Left lung (tissue), 4 donors: ENCODE measurements at regions not wholly inside any gene's neighbourhood (a gene's known extent, or its start where the extent isn't known, plus 50 kb on each side); places are given as distances from the start of the nearest gene placed in this dataset.
A peak's percentile ranks its signal among the peaks of the same experiment; 100 is the strongest.

Source experiments
- ATAC-seq: fragments of 200-7000 bp; cut with Tn5 transposase; one replicate; pipeline ENCODE4 v1.9.1; 2020; ENCODE audit warnings: moderate library complexity
- DNase-seq, 4 donors: peaks; one replicate each; pipeline ENCODE4 v3.0.0-alpha.2; 2013 to 2020
- H3K27ac ChIP-seq, 2 donors: fragments of 200-600 bp; sonication (generic) in 1 of 2; one replicate each; pipeline versions ENCODE4 v1.5.0 to v1.8.0; 2020 to 2021
- H3K27me3 ChIP-seq, 2 donors: fragments of 200-600 bp; sonication (generic) in 1 of 2; one replicate each; pipeline versions ENCODE4 v1.5.0 to v1.8.0; 2020 to 2021
- H3K36me3 ChIP-seq, 2 donors: fragments of 200-600 bp; sonication (generic) in 1 of 2; one replicate each; pipeline versions ENCODE4 v1.5.0 to v1.8.0; 2020 to 2021
- H3K4me1 ChIP-seq, 2 donors: fragments of 200-600 bp; one replicate each; pipeline ENCODE4 v1.8.0; 2021
- H3K4me3 ChIP-seq, 2 donors: fragments of 200-600 bp; sonication (generic) in 1 of 2; one replicate each; pipeline versions ENCODE4 v1.5.0 to v1.8.0; 2020 to 2021; ENCODE audit warnings: mild to moderate bottlenecking in 1 of 2
- H3K9me3 ChIP-seq, 2 donors: fragments of 200-600 bp; sonication (generic) in 1 of 2; one replicate each; pipeline versions ENCODE4 v1.5.0 to v1.8.0; 2020 to 2021
- intact Hi-C, 2 donors: fragments of 100-400 bp; cut with DNase I; formaldehyde crosslinking; loops; one replicate each; pipeline versions ENCODE4 v1.11.2 to v1.14.2; 2022
- TF ChIP-seq, protein P1 (sequence below), 2 donors: fragments of 200-600 bp; sonication (generic) in 1 of 2; IDR thresholded peaks; one replicate each; pipeline versions ENCODE4 v1.5.0 to v1.8.0; 2021; ENCODE audit warnings: antibody characterized with exemption in 2 of 2
- donor health status: DM: no; HTN: yes; CAD: no.
- donor health status: DM: no; HTN: no; CAD: no.

DNA sequence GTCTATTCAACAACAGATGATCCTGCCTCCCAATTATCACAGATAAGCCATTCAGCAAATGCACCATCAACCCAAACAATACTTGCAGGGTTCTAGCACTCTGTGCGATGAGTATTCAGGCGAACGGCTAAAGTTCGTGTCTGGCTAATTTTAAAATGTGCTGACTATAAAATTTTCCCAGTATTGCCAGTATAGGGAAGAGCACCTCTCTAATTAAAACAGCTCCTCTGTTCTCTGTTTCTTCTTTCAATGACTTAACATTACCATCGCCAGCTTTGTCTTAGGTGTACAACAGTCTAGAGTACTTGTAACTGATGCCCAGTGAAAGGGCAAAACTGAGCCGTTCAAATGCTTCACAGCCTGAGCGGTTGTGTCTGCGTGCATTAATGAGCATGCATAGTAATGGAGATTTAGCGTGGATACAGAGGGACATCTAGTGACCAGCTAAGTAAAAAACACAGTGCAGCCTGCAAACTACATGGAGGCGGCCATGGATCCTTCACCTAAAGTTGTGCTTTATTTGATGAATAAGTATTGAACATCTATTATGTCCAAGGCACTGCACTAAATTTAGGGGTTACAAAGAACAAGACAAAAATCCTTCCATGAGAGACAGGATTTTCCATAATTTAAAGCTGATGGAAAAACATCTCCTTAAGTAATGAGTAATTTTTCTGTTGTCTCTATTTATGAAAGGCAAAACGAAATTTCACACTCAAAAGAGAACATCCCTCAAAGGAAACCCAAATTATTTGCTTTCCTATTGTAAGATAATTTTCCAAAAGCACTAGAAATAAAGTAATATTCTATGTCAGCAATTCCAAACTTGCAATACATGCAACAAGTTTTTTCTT is 120.0 kb downstream of the SETD4 start:
- ATAC-seq, result peak; percentile 100
- Histone ChIP-seq H3K27ac (no peak overlapping the region), H3K4me1 (no peaks in the 10 kb centered on the region), H3K4me3 (no peak overlapping the region), H3K36me3 (no peaks in the 10 kb centered on the region), H3K9me3 (no peaks in the 10 kb centered on the region), H3K27me3 (no peaks in the 10 kb centered on the region)
- DNase-seq, result peak in 2 of 4 donors; percentile 40 to 76
- TF ChIP-seq, protein P1, sequence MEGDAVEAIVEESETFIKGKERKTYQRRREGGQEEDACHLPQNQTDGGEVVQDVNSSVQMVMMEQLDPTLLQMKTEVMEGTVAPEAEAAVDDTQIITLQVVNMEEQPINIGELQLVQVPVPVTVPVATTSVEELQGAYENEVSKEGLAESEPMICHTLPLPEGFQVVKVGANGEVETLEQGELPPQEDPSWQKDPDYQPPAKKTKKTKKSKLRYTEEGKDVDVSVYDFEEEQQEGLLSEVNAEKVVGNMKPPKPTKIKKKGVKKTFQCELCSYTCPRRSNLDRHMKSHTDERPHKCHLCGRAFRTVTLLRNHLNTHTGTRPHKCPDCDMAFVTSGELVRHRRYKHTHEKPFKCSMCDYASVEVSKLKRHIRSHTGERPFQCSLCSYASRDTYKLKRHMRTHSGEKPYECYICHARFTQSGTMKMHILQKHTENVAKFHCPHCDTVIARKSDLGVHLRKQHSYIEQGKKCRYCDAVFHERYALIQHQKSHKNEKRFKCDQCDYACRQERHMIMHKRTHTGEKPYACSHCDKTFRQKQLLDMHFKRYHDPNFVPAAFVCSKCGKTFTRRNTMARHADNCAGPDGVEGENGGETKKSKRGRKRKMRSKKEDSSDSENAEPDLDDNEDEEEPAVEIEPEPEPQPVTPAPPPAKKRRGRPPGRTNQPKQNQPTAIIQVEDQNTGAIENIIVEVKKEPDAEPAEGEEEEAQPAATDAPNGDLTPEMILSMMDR (IDR thresholded peaks at IDR 0.05), result peak; percentile 32 to 50
- intact Hi-C loops, result no loop called here

DNA sequence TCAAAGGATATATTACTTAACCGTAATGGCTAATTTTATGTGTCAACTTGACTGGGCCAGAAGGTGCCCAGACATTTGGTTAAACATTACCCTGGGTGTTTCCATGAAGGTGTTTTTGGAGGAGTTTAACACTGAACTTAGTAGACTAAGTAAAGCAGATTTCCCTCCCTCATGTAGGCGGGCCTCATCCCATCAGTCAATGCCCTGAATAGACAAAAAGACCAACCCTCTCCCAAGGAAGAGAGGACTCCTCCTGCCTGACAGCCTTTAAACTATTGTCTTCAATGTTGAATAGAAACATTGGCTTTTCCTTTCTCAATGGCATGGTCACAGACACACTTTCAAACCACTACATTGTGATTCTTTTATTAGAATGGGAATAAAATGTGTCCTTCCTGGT is 121.9 kb downstream of the SETD4 start:
- Histone ChIP-seq H3K4me3 (no peak overlapping the region), H3K36me3 (no peaks in the 10 kb centered on the region), H3K27me3 (no peaks in the 10 kb centered on the region), H3K9me3 (no peaks in the 10 kb centered on the region), H3K27ac (no peak overlapping the region), H3K4me1 (peaks cover 0 to 6% of the 10 kb centered on the region in 2 donors)
- ATAC-seq (no peak), DNase-seq (no peak)
- TF ChIP-seq, protein P1 (IDR thresholded peaks at IDR 0.05), result no peak
- intact Hi-C loops, result no loop called here

DNA sequence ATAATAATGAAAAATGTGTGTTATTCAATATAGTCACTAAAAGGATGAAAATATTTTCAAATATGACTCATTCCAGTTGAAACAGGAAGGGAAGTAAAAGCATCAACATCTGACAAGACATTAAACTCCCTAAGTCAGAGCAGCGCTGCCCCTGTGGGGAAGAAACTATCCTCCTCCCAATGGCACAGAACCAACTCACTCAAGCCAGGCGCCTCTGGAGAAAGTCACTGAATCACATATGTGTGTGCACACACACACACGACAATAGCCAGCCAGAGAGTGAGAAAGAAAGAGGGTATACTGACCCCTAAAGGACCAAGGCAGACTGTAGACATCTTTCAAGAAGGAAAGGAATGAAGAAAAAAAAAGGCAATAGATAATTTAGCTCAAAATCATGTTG is 126.9 kb downstream of the SETD4 start:
- Histone ChIP-seq H3K36me3 (no peaks in the 10 kb centered on the region), H3K4me1 (peaks cover 0 to 25% of the 10 kb centered on the region in 2 donors), H3K27me3 (no peaks in the 10 kb centered on the region), H3K9me3 (no peaks in the 10 kb centered on the region), H3K4me3 (no peak overlapping the region), H3K27ac (peak overlapping the region; percentile 65 to 86)
- peak; percentile 77 for ATAC-seq
- intact Hi-C loops, result no loop called here
- TF ChIP-seq, protein P1 (IDR thresholded peaks at IDR 0.05), result no peak
- peak in 1 of 4 donors; percentile 72 for DNase-seq

DNA sequence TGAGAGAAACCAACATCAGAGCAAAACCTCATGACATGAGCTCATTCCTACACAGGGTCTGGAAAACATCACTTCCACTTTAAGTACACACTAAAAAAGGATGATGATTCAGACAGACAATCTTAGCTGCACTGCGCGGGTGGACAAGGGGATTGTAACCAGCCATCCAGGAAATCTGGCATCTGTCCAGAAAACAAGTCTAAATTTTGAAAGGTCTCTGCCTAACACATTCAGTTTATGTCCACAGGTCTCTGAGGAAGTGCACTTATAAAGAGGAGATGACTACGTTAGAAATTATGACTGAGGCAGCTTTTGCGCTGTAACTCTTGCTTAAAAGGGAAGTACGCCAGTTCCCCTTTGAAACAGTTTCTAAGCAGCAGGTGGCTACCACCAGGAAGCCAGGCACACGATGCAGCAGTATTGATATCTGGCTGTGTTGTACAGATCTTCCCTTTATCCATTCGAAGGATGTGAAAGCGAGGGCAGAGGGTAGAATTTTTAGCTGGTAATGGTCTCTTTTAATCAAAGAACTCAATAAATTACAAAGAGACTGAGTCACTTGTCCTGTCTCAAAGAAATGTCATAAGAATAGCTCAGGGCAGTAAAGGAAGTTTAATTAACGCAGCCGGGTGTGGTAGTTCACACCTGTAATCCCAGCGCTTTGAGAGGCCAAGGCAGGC is 128.0 kb downstream of the SETD4 start:
- intact Hi-C loops, result no loop called here
- ATAC-seq, result peak; percentile 76
- Histone ChIP-seq H3K36me3 (no peaks in the 10 kb centered on the region), H3K27me3 (no peaks in the 10 kb centered on the region), H3K9me3 (no peaks in the 10 kb centered on the region), H3K4me1 (peaks cover 0 to 25% of the 10 kb centered on the region in 2 donors), H3K27ac (peak overlapping the region; percentile 65 to 86), H3K4me3 (no peak overlapping the region)
- DNase-seq, result peak in 2 of 4 donors; percentile 41
- TF ChIP-seq, protein P1 (IDR thresholded peaks at IDR 0.05), result no peak

DNA sequence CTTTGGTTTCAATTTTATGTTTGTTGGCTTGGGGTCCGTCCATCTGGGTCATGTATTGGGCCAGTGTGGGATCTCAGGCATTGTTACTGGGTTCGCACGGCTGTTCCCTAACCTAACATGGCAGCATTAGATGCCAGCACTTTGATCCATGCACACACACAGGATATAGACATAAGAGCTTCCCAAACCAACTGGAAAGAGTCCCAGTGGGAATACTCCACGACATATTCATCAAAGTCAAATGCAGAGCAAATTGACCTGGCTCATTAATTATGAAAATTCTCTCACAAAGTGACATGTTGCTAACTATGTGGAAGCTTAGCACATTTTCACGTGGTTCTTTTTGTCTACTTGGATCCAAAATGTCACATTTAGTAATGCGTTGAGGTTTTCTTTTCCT is 130.4 kb downstream of the SETD4 start:
- ATAC-seq, result no peak
- Histone ChIP-seq H3K4me3 (no peak overlapping the region), H3K4me1 (peaks cover 0 to 33% of the 10 kb centered on the region in 2 donors), H3K27me3 (no peaks in the 10 kb centered on the region), H3K36me3 (no peaks in the 10 kb centered on the region), H3K27ac (no peak overlapping the region), H3K9me3 (no peaks in the 10 kb centered on the region)
- TF ChIP-seq, protein P1 (IDR thresholded peaks at IDR 0.05), result no peak
- no peak for DNase-seq
- intact Hi-C loops, result no loop called here
